ENCODE measurements at regions not wholly inside any gene's neighbourhood (a gene's known extent, or its start where the extent isn't known, plus 50 kb on each side); places are given as distances from the start of the nearest gene placed in this dataset.

DNA sequence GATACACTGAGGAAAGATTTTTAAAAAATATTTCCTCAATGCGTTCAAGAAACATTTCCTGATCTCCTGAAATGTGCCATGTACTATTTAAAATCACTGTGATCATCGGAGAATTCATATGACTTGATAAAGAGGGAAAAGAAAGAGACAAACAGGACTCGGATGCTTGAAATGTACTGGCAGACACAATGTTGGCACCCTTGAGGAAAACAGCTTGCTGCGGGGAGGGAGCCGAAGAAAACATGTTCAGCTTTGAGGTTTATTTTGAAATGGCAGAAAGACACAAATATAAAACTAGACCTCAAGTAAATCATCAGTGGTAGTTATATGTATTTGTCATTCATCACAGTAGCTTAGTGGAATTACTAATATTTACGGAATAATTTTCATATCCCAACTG is 100.9 kb upstream of the BRINP3 start:
- peaks cover 3% of the 10 kb centered on the region; the same call in 1 of the 2 replicates for H3K9me1 ChIP-seq (ENCODE audit: insufficient read depth, low read length)
- H4K20me1 ChIP-seq (ENCODE audit: insufficient read depth, low read length) = no peaks in the 10 kb centered on the region
- POLR2A ChIA-PET (ENCODE audit: unreplicated experiment) = no interaction called here
- no peak overlapping the region for H3K18ac ChIP-seq (ENCODE audit: low read depth, low read length)
- no peaks in the 10 kb centered on the region for H3K27me3 ChIP-seq (ENCODE audit: control insufficient read depth, insufficient read depth, low read length)
- no peak overlapping the region for H2AFZ ChIP-seq (replicated peaks; ENCODE audit: low read length, poor library complexity)
- no peak overlapping the region for H2AK9ac ChIP-seq (replicated peaks; ENCODE audit: low read depth, low read length, poor library complexity)
- ATAC-seq (ENCODE audit: low read depth) = no peak
- H3K4me1 ChIP-seq (ENCODE audit: control insufficient read depth, insufficient read depth, low read length) = no peaks in the 10 kb centered on the region
- H2BK15ac ChIP-seq (ENCODE audit: low read depth, low read length) = no peak overlapping the region
- H3K14ac ChIP-seq (replicated peaks; ENCODE audit: low read depth, low read length) = no peak overlapping the region
- no peak overlapping the region for H2AK5ac ChIP-seq (ENCODE audit: low read depth, low read length)
- dilution Hi-C loops (cut with HindIII; ENCODE audit: low sequenced_read_pairs, unreplicated experiment) (no loop called here), in situ Hi-C loops (cut with MboI; ENCODE audit: low sequenced_read_pairs) (no loop called here), intact Hi-C loops (cut with micrococcal nuclease) (no loop called here)
- H4K8ac ChIP-seq (ENCODE audit: low read depth in 2 of 2, low read length in 2 of 2) = no peak overlapping the region
- H3K4me3 ChIP-seq (ENCODE audit: insufficient read depth, low read depth, low read length) = no peak overlapping the region
- no peak overlapping the region for H3K56ac ChIP-seq (ENCODE audit: extremely low read depth, insufficient read depth, low read length)
- no peak overlapping the region for H2BK120ac ChIP-seq (ENCODE audit: low read depth, low read length)
- TF ChIP-seq RFX5 (IDR thresholded peaks at IDR 0.05; ENCODE audit: low read depth, low read length) (no peak), FOS (IDR thresholded peaks at IDR 0.05; ENCODE audit: low read depth, low read length) (no peak), CEBPB (IDR thresholded peaks at IDR 0.05; ENCODE audit: low read depth, low read length) (no peak), MXI1 (IDR thresholded peaks at IDR 0.05; ENCODE audit: borderline replicate concordance, low read depth, low read length) (no peak)
- TF ChIP-seq, protein P1, sequence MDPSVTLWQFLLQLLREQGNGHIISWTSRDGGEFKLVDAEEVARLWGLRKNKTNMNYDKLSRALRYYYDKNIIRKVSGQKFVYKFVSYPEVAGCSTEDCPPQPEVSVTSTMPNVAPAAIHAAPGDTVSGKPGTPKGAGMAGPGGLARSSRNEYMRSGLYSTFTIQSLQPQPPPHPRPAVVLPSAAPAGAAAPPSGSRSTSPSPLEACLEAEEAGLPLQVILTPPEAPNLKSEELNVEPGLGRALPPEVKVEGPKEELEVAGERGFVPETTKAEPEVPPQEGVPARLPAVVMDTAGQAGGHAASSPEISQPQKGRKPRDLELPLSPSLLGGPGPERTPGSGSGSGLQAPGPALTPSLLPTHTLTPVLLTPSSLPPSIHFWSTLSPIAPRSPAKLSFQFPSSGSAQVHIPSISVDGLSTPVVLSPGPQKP (IDR thresholded peaks at IDR 0.05; ENCODE audit: borderline replicate concordance, low read depth, low read length) = no peak
- TF ChIP-seq, protein P2, sequence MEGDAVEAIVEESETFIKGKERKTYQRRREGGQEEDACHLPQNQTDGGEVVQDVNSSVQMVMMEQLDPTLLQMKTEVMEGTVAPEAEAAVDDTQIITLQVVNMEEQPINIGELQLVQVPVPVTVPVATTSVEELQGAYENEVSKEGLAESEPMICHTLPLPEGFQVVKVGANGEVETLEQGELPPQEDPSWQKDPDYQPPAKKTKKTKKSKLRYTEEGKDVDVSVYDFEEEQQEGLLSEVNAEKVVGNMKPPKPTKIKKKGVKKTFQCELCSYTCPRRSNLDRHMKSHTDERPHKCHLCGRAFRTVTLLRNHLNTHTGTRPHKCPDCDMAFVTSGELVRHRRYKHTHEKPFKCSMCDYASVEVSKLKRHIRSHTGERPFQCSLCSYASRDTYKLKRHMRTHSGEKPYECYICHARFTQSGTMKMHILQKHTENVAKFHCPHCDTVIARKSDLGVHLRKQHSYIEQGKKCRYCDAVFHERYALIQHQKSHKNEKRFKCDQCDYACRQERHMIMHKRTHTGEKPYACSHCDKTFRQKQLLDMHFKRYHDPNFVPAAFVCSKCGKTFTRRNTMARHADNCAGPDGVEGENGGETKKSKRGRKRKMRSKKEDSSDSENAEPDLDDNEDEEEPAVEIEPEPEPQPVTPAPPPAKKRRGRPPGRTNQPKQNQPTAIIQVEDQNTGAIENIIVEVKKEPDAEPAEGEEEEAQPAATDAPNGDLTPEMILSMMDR (conservative IDR thresholded peaks at IDR 0.05; ENCODE audit: low read depth, low read length) = no peak
- no peak overlapping the region for H3K4me2 ChIP-seq (ENCODE audit: low read depth, low read length)
- H3K36me3 ChIP-seq (ENCODE audit: control insufficient read depth, insufficient read depth, low read length) = no peaks in the 10 kb centered on the region
- H3K4ac ChIP-seq (ENCODE audit: low read depth, low read length) = no peak overlapping the region
- no peaks in the 10 kb centered on the region for H3K9me3 ChIP-seq (ENCODE audit: control insufficient read depth, insufficient read depth, low read length)
- no peak overlapping the region for H2BK20ac ChIP-seq (ENCODE audit: low read depth, low read length)
- no peaks in the 10 kb centered on the region for H3K79me1 ChIP-seq (ENCODE audit: low read depth in 1 of 2, low read length in 2 of 2)
- H4K5ac ChIP-seq (ENCODE audit: low read depth, low read length) = no peak overlapping the region
- WGBS, 2 experiments (ENCODE audit: extremely low coverage in 2 of 2, insufficient read length in 1 of 2) = no CpG with 5 or more reads among the region's 6 CpGs
- DNase-seq = no peak
- H4K91ac ChIP-seq (ENCODE audit: insufficient read depth, low read depth, low read length) = no peak overlapping the region
- BruUV-seq (replicated peaks) = no TSS peak
- CTCF ChIA-PET = interaction anchor here (0.6 to 1.2 kb wide), 2 partner anchors 29 to 1545 kb away, joined by 3 read pairs; no protein-coding TSS in a partner anchor
- H3K23ac ChIP-seq (ENCODE audit: low read depth, low read length) = no peak overlapping the region
- no peak overlapping the region for H3K9ac ChIP-seq (ENCODE audit: low read depth, low read length)
- H2BK5ac ChIP-seq (ENCODE audit: low read depth, low read length, poor library complexity, severe bottlenecking) = no peak overlapping the region
- H3K27ac ChIP-seq (ENCODE audit: insufficient read depth, low read length) = no peak overlapping the region

Measured in IMR-90 (cell line).